Loucy (cell line): ENCODE measurements at regions not wholly inside any gene's neighbourhood (a gene's known extent, or its start where the extent isn't known, plus 50 kb on each side); places are given as distances from the start of the nearest gene placed in this dataset.

Experiments
- EZH2phosphoT487 ChIP-seq: fragments of 200-600 bp; IDR thresholded peaks from 2 replicates; pipeline ENCODE4 v1.6.1; 2018; ENCODE audit warnings: antibody characterized with exemption, mild to moderate bottlenecking, moderate library complexity, borderline replicate concordance
- TF ChIP-seq, protein P1 (sequence below): fragments of 200-600 bp; sonication (generic); conservative IDR thresholded peaks from 2 replicates; pipeline ENCODE4 v1.5.1; 2014; ENCODE audit warnings: mild to moderate bottlenecking, antibody characterized with exemption, low read length

DNA sequence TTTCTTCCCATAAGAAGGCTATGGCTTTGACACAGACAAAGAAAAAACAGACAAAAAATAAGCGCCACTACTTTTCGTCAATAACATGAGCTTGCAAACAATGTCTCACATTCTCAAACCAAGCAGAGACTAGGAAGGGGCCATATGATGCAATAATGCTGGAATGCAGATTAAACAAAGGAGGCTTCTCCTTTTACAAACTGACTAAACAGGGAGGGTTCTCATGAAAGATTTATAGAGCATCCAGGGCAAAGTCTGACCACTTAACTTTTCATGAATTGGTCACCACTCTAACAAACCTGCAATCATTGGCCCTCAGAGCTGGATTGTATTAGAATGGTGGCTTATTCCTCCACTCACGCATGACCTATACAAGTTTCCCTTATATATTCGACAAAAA lies 663.3 kb upstream of the CHAC2 start:
- no peak for TF ChIP-seq EZH2phosphoT487
- TF ChIP-seq, protein P1, sequence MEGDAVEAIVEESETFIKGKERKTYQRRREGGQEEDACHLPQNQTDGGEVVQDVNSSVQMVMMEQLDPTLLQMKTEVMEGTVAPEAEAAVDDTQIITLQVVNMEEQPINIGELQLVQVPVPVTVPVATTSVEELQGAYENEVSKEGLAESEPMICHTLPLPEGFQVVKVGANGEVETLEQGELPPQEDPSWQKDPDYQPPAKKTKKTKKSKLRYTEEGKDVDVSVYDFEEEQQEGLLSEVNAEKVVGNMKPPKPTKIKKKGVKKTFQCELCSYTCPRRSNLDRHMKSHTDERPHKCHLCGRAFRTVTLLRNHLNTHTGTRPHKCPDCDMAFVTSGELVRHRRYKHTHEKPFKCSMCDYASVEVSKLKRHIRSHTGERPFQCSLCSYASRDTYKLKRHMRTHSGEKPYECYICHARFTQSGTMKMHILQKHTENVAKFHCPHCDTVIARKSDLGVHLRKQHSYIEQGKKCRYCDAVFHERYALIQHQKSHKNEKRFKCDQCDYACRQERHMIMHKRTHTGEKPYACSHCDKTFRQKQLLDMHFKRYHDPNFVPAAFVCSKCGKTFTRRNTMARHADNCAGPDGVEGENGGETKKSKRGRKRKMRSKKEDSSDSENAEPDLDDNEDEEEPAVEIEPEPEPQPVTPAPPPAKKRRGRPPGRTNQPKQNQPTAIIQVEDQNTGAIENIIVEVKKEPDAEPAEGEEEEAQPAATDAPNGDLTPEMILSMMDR, result no peak
